ENCODE measurements at regions not wholly inside any gene's neighbourhood (a gene's known extent, or its start where the extent isn't known, plus 50 kb on each side); places are given as distances from the start of the nearest gene placed in this dataset.

DNA sequence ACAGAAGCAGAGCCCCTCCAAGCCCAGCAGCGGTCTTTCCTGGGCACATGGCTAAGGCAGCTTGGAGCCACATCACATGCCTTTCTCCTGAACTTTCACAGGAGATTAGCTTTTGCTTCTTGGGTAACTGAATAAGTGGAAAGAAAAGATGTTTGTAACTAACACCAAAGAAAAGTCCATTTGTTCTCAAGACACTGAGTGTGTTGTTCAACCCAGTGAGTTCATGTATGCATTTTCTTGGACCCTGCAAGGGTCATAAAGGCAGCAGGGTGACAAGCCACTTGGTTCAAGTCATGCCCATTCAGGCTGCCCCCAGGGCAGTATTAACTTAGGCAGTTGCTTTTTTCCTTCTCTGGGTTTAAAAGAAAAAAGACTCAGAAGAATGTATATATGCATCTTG lies 203.4 kb downstream of the FAM76B start:
- DNase-seq (ENCODE audit: insufficient read length, low spot score): no peak
- no peak for FAIRE-seq

DNA sequence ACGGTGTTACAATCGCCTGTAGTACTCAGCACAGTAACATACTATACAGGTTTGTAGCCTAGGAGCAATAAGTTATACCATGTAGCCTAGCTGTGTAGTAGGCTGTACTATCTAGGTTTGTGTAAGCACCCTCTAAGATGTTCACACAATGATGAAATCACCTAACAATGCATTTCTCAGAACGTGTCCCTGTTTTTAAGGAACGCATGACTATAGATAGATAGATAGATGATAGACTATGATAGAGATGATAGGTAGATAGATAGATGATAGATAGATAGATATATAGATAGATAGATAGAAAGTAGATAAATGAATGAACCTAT lies 203.9 kb downstream of the FAM76B start:
- FAIRE-seq (peak; percentile 20), DNase-seq (ENCODE audit: insufficient read length, low spot score) (no peak)

GRCh38 chr11:95585069-95585751 lies 204.4 kb downstream of the FAM76B start:
- FAIRE-seq: no peak
- no peak for DNase-seq (ENCODE audit: insufficient read length, low spot score)

- DNase-seq (ENCODE audit: insufficient read length, low spot score) (no peak), FAIRE-seq (no peak)
These were observed 205.0 kb downstream of the FAM76B start for GRCh38 chr11:95584589-95584988.

DNA sequence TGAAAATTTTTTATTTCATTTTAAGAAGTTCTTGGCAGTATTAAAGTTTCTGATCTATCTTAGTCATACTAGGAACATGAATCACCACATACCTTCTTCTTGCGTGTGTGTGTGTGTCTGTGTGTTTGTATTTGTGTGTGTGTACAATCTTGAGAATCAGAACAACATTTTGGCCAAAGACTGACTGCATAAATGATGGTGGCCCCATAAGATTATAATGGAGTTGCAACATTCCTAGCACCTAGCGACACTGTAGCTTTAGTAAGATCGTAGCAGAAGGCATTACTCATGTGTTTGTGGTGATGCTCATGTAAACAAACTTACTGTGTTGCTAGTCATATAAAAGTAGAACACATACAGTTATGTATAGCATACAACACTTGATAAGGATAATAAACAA lies 205.4 kb downstream of the FAM76B start:
- FAIRE-seq (no peak), DNase-seq (ENCODE audit: insufficient read length, low spot score) (no peak)

DNA sequence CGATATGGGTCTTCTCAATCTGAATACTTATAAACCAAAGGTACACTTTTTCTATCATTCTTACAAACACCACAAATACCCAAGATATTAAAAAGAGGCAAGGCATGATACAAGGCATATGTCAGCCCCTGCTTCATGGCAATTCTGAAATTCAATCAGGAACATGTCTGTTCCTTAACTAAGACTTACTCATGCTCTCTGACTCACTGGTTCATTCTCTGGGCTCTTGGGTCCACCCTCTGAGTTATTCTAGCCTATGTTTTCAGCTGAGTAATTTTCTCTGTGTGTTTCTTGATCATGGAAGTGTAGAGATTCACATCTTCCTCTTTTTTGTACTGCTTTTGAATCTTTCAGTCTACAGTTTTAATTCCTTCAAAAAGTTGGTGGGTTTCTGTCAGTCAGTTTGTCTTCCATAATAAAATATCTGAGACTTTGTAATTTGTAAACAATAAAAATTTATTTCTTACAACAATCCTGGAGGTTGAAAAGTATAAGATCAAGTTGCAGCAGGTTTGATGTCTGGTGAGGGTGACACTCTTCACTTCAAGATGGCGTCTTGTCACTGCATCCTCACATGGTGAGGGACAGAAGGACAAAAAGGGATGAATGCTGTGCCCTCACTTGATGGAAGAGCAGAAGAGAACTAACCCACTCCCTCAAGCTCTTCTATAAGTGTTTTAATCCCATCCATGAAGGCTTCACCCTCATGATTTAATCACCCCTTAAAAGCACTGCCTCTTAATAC lies 211.7 kb downstream of the FAM76B start:
- no peak for FAIRE-seq
- no peak for DNase-seq (ENCODE audit: insufficient read length, low spot score)

DNA sequence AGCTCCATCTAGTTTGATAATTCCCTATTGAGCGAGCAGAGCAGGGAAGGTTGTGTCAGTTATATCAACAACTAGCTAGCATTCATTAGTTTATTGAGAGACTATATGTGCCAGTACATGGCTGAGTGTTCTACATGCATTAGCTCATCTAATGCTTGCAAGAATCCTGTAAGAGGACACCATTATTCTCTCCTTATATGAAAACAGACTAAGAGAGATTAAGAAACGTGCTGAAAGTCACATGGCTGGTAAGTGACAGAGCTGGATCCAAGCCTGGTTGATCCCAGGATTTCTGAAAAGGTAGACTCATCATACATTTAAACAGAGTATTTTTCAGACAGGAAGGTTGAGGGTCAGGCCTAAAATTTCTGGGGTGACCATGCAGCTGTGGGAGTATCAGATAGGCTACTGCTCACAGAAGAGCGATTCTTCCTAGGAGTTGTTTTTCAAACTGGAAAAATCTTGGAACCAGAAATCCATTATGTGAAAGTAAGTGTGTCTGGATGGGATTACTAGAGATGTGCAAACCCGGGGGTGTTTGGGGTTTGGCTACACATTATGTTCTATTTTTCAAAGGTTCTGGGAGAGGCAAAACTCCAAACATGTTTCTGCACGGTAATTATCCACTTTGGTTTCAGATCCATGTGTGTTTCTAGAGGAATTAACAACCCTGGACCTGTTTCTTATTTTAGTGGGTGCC lies 213.3 kb downstream of the FAM76B start:
- FAIRE-seq: no peak
- no peak for DNase-seq (ENCODE audit: insufficient read length, low spot score)

DNA sequence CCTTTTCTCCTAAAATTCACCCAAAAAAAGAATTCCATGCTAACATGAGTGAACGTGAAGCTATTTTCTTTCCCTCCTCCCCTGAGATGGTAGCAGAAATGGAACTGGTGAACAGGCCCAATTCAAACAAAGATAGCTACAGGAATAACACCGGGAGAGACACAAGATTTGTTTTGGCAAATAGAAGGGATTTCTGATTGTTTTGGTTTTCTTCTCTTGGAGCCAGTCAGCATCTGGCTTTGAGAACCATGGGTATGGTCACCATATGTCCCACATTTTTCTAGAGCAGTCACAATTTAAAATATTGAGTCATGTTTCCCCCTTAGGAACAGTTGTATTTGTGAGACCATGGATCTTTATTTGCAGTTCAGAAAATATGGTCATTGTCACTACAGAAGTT lies 214.1 kb downstream of the FAM76B start:
- DNase-seq (ENCODE audit: insufficient read length, low spot score) (no peak), FAIRE-seq (no peak)

- DNase-seq (ENCODE audit: insufficient read length, low spot score) (no peak), FAIRE-seq (no peak)
These were observed 217.8 kb downstream of the FAM76B start for GRCh38 chr11:95571718-95572260.

DNA sequence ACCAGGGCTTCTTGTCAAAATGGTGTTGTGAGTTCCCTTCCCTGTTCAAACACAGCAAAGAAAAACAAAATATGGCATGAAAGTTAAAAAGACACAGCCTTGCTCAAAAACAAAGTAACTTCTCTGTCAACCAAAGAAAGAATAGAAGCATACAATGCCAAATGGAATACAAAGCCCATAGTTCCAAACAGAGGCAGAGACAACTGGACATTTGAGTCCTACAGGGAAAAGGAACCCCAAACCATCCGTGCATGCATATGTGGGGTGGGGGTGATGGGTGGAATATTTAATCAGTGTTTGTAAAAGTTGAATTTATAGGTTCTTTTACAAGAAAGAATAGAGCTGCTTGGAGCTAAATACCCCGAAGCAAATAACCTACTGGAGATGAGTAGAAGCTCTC lies 218.7 kb downstream of the FAM76B start:
- DNase-seq (ENCODE audit: insufficient read length, low spot score) (no peak), FAIRE-seq (no peak)

DNA sequence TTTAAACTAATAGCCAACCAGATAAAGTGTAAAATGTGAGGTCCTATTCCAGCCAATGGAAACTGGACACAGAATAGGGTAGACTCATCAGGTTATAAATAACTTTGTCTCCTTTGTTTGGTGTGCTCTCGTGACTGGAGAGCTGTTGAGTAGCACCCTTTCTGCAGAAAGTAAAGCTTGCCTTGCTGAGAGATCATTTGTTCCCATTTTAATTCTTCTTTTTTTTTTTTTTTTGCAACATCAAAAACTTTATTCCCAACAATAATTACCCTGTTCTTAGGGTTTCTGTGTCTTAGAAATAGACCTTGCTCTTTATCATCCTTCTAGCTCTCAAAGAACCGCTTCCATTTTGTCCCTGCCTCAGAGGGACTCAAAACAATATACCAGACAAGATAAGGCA lies 220.4 kb downstream of the FAM76B start:
- no peak for DNase-seq (ENCODE audit: insufficient read length, low spot score)
- FAIRE-seq: no peak

DNA sequence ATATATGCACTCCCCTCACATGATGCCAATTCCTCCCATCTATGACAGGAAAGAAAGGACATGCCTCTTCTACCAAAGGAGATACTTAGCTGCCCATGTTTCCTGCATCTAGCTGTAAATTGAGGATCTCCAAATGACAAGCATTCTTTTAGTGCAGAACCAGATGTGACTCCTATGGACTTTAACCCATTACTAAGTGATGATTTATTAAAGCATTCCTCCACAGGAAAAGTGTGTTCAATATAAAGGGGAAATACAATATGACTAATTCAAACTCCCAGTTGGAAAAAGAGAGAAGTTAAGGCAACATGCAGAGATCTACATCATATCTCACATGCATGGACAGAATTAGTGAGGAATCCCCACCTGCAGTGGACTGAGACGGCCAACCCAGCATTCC lies 221.3 kb downstream of the FAM76B start:
- no peak for DNase-seq (ENCODE audit: insufficient read length, low spot score)
- FAIRE-seq: no peak

DNA sequence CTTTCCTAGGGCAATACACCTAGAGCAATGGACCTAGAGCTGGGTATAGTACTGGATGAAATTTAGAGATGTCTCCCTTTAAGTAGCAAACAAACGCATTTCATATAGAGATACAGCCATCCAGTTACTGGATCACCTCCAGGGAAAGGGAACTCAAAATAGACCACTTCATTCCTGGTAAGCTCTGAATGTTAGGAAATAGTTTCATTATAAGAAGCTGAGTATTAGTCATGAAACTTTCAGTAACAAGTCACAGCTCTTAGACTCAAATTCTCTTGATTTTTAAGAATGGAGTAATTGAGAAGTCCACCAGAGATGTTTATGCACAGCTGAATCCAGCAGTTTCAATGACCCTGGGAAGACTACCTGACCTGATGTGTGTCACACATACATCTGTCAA lies 221.9 kb downstream of the FAM76B start:
- FAIRE-seq: no peak
- DNase-seq (ENCODE audit: insufficient read length, low spot score): no peak

DNA sequence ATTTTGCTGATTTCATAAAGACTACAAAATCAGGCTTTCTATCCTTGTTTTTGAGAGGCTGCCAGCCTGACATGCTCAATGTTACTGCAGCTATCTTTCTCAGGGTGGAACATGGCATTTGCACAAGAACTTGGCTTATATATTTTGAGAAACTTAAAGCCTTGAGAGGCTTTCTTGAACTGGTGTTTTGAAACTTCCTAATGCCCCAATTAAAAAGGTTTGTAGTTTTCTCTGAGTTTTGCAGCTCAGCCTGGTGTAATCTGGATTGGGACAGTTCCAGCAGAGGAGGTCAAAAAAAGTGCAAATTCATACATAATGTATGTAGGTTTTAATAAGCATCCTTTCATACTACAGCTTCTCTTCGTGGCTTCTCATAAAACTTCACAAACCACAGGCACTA lies 223.4 kb downstream of the FAM76B start:
- DNase-seq (ENCODE audit: insufficient read length, low spot score) (no peak), FAIRE-seq (no peak)

GRCh38 chr11:95565724-95566141 lies 223.8 kb downstream of the FAM76B start:
- DNase-seq (ENCODE audit: insufficient read length, low spot score): no peak
- no peak for FAIRE-seq

GRCh38 chr11:95563859-95564258 lies 225.7 kb downstream of the FAM76B start:
- DNase-seq (ENCODE audit: insufficient read length, low spot score) (no peak), FAIRE-seq (no peak)

DNA sequence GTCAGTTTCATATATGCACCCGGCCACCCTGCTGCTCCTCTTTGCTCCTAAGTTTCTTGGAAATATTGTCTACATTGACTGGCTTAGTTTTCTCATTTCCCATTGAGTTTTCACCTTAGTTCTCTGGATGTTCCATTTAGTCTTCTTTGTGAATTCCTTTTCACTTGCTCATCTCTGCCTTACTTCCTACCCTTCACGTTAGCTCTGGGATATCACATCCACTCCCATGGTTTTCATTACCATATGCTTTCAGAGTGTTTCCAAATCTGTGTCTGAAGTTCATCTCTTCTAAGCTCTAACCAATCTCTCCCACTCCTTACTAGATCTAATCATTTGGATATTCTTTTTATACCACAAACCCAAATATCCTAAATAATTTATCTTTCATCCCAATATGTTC lies 226.4 kb downstream of the FAM76B start:
- DNase-seq (ENCODE audit: insufficient read length, low spot score) (no peak), FAIRE-seq (no peak)

GRCh38 chr11:95562196-95562921 lies 227.2 kb downstream of the FAM76B start:
- DNase-seq (ENCODE audit: insufficient read length, low spot score) (no peak), FAIRE-seq (no peak)

- DNase-seq (ENCODE audit: insufficient read length, low spot score): no peak
- no peak for FAIRE-seq
These were observed 229.7 kb downstream of the FAM76B start for GRCh38 chr11:95559899-95560298.

GRCh38 chr11:95557376-95557775 lies 232.2 kb downstream of the FAM76B start:
- DNase-seq (ENCODE audit: insufficient read length, low spot score) (no peak), FAIRE-seq (no peak)
